ENCODE measurements at regions not wholly inside any gene's neighbourhood (a gene's known extent, or its start where the extent isn't known, plus 50 kb on each side); places are given as distances from the start of the nearest gene placed in this dataset.

DNA sequence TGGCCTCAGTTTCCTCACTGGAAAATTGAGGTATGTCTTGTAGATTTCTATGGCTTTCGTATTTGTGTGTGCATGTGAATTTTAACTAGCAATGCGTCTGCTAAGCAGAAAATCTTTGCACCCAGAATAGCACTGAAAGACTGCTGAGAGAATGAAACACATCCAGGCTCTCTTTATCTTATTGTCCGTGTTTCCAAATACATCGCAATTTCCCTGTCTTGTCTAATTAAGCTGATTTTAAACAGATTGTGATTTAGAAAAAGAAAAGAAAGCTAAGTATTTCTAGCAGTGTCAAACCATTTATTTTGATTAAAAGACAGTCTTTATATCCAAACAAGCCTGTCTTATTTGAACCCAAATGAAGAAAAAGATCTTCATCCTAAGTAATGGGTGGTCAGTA is 168.6 kb downstream of the PMP22 start:
- intact Hi-C loops (cut with micrococcal nuclease; ENCODE audit: unreplicated experiment) (no loop called here), in situ Hi-C loops (cut with HindIII; ENCODE audit: extremely low pct_ligation_motif_present, low pct_unique_long_range_greater_than_20kb) (no loop called here)
- ChIA-PET POLR2A (no interaction called here), CTCF (ENCODE audit: low intra/inter-chr PET ratio, low total read pairs) (no interaction called here)
- H3K4me3 ChIP-seq (replicated peaks in 1 of 3; ENCODE audit: insufficient read depth in 1 of 3, low read depth in 2 of 3, low read length in 3 of 3), result no peak overlapping the region
- H3K9ac ChIP-seq (ENCODE audit: insufficient read depth, low read depth, low read length), result no peak overlapping the region
- H3K4me2 ChIP-seq (ENCODE audit: low read depth, low read length), result no peak overlapping the region
- no peaks in the 10 kb centered on the region for H3K9me3 ChIP-seq (ENCODE audit: low read length)
- peaks cover 0 to 3% of the 10 kb centered on the region in 2 experiments; a peak in 1 of 5 replicates for H3K27me3 ChIP-seq (ENCODE audit: control insufficient read depth in 1 of 2, insufficient read depth in 2 of 2, low read length in 2 of 2)
- DNase-seq (ENCODE audit: low spot score) (no peak), FAIRE-seq (no peak), ATAC-seq (no peak)
- no peaks in the 10 kb centered on the region for H3K79me2 ChIP-seq (ENCODE audit: insufficient read depth, low read length)
- H3K36me3 ChIP-seq (replicated peaks in 1 of 2; ENCODE audit: control insufficient read depth in 1 of 2, insufficient read depth in 2 of 2, low read length in 2 of 2), result no peaks in the 10 kb centered on the region
- no peak overlapping the region for H2AFZ ChIP-seq (ENCODE audit: low read length)
- no peak for TF ChIP-seq KDM6A (CRISPR knock-in tag; IDR thresholded peaks at IDR 0.05; ENCODE audit: low read depth)
- TF ChIP-seq NCOA5 (CRISPR knock-in tag; IDR thresholded peaks at IDR 0.05), result no peak
- no peak for TF ChIP-seq ZNF33A (CRISPR knock-in tag; IDR thresholded peaks at IDR 0.05; ENCODE audit: borderline replicate concordance)
- no peak for TF ChIP-seq ZNF589 (CRISPR knock-in tag; conservative IDR thresholded peaks at IDR 0.05)
- TF ChIP-seq, protein P1, sequence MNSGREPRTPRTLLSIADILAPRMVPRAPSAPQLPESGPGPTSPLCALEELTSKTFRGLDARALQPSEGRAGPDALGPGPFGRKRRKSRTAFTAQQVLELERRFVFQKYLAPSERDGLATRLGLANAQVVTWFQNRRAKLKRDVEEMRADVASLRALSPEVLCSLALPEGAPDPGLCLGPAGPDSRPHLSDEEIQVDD (CRISPR knock-in tag; IDR thresholded peaks at IDR 0.05; ENCODE audit: borderline replicate concordance), result no peak
- no peak for TF ChIP-seq ZBTB7A (CRISPR knock-in tag; IDR thresholded peaks at IDR 0.05)
- TF ChIP-seq TBP (CRISPR knock-in tag; IDR thresholded peaks at IDR 0.05), result no peak
- no peak for TF ChIP-seq ZNF7 (CRISPR knock-in tag; IDR thresholded peaks at IDR 0.05)
- no peak overlapping the region for H3K27ac ChIP-seq (ENCODE audit: extremely low read length, insufficient read depth, low read length)
- H4K20me1 ChIP-seq (ENCODE audit: insufficient read depth, low read length), result no peaks in the 10 kb centered on the region
- no peaks in the 10 kb centered on the region for H3K4me1 ChIP-seq (ENCODE audit: insufficient read depth, low read length)
- BruUV-seq (replicated peaks), result no TSS peak
- 2% methylated on average over 4 of the region's 4 CpGs for WGBS (ENCODE audit: low lambda C conversion rate)

DNA sequence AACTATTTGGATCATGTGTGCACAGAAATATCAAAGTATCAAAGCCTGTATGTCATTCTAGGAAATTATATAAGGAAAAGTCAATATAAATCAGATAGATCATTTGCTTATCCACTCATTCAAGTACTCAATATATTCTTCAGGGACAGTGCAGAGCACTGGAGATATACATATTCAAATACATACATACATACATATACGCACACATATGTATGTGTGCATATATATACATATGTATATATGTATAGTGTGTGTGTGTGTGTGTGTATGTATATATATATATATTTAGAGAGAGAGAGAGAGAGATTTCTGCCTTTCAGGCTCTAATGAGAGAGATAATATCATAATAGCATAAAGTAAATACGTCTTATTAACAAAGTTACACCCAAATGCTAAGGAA is 169.2 kb downstream of the PMP22 start:
- H2AFZ ChIP-seq (ENCODE audit: low read length), result no peak overlapping the region
- no peaks in the 10 kb centered on the region for H4K20me1 ChIP-seq (ENCODE audit: insufficient read depth, low read length)
- 13% methylated on average over 2 of the region's 2 CpGs for WGBS (ENCODE audit: low lambda C conversion rate)
- H3K4me1 ChIP-seq (ENCODE audit: insufficient read depth, low read length), result no peaks in the 10 kb centered on the region
- ChIA-PET CTCF (ENCODE audit: low intra/inter-chr PET ratio, low total read pairs) (no interaction called here), POLR2A (no interaction called here)
- no peak for FAIRE-seq
- H3K79me2 ChIP-seq (ENCODE audit: insufficient read depth, low read length), result no peaks in the 10 kb centered on the region
- H3K27ac ChIP-seq (ENCODE audit: extremely low read length, insufficient read depth, low read length), result no peak overlapping the region
- DNase-seq (ENCODE audit: low spot score), result no peak
- H3K9ac ChIP-seq (ENCODE audit: insufficient read depth, low read depth, low read length), result no peak overlapping the region
- H3K36me3 ChIP-seq (replicated peaks in 1 of 2; ENCODE audit: control insufficient read depth in 1 of 2, insufficient read depth in 2 of 2, low read length in 2 of 2), result no peaks in the 10 kb centered on the region
- BruUV-seq (replicated peaks), result no TSS peak
- no peak for ATAC-seq
- H3K4me3 ChIP-seq (replicated peaks in 1 of 3; ENCODE audit: insufficient read depth in 1 of 3, low read depth in 2 of 3, low read length in 3 of 3), result no peak overlapping the region
- intact Hi-C loops (cut with micrococcal nuclease; ENCODE audit: unreplicated experiment) (no loop called here), in situ Hi-C loops (cut with HindIII; ENCODE audit: extremely low pct_ligation_motif_present, low pct_unique_long_range_greater_than_20kb) (no loop called here)
- H3K4me2 ChIP-seq (ENCODE audit: low read depth, low read length), result no peak overlapping the region
- H3K9me3 ChIP-seq (ENCODE audit: low read length), result no peaks in the 10 kb centered on the region
- no peaks in the 10 kb centered on the region for H3K27me3 ChIP-seq (ENCODE audit: control insufficient read depth in 1 of 2, insufficient read depth in 2 of 2, low read length in 2 of 2)
- no peak for TF ChIP-seq NONO (IDR thresholded peaks at IDR 0.05)
- TF ChIP-seq NONO (CRISPR knock-in tag; conservative IDR thresholded peaks at IDR 0.05), result no peak
- no peak for TF ChIP-seq MEIS2 (CRISPR knock-in tag; IDR thresholded peaks at IDR 0.05)
- TF ChIP-seq, protein P2, sequence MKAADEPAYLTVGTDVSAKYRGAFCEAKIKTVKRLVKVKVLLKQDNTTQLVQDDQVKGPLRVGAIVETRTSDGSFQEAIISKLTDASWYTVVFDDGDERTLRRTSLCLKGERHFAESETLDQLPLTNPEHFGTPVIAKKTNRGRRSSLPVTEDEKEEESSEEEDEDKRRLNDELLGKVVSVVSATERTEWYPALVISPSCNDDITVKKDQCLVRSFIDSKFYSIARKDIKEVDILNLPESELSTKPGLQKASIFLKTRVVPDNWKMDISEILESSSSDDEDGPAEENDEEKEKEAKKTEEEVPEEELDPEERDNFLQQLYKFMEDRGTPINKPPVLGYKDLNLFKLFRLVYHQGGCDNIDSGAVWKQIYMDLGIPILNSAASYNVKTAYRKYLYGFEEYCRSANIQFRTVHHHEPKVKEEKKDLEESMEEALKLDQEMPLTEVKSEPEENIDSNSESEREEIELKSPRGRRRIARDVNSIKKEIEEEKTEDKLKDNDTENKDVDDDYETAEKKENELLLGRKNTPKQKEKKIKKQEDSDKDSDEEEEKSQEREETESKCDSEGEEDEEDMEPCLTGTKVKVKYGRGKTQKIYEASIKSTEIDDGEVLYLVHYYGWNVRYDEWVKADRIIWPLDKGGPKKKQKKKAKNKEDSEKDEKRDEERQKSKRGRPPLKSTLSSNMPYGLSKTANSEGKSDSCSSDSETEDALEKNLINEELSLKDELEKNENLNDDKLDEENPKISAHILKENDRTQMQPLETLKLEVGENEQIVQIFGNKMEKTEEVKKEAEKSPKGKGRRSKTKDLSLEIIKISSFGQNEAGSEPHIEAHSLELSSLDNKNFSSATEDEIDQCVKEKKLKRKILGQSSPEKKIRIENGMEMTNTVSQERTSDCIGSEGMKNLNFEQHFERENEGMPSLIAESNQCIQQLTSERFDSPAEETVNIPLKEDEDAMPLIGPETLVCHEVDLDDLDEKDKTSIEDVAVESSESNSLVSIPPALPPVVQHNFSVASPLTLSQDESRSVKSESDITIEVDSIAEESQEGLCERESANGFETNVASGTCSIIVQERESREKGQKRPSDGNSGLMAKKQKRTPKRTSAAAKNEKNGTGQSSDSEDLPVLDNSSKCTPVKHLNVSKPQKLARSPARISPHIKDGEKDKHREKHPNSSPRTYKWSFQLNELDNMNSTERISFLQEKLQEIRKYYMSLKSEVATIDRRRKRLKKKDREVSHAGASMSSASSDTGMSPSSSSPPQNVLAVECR (CRISPR knock-in tag; IDR thresholded peaks at IDR 0.05; ENCODE audit: borderline replicate concordance), result no peak
- no peak for TF ChIP-seq MLLT10 (CRISPR knock-in tag; IDR thresholded peaks at IDR 0.05)
- TF ChIP-seq ZNF737 (CRISPR knock-in tag; IDR thresholded peaks at IDR 0.05; ENCODE audit: borderline replicate concordance), result no peak
- no peak for TF ChIP-seq ZNF605 (CRISPR knock-in tag; IDR thresholded peaks at IDR 0.05)
- no peak for TF ChIP-seq ZBTB38 (CRISPR knock-in tag; IDR thresholded peaks at IDR 0.05)
- no peak for TF ChIP-seq ZBTB1 (CRISPR knock-in tag; IDR thresholded peaks at IDR 0.05; ENCODE audit: borderline replicate concordance)
- no peak for TF ChIP-seq ZNF235 (CRISPR knock-in tag; IDR thresholded peaks at IDR 0.05; ENCODE audit: borderline replicate concordance)
- TF ChIP-seq PLRG1 (conservative IDR thresholded peaks at IDR 0.05), result no peak

Data from HepG2 (cell line).